D721Med (cell line): ENCODE measurements at regions not wholly inside any gene's neighbourhood (a gene's known extent, or its start where the extent isn't known, plus 50 kb on each side); places are given as distances from the start of the nearest gene placed in this dataset.
"Not testable (repeated sequence)": the region's sequence is repeated elsewhere in the genome, so short reads cannot be mapped to it uniquely, and the experiment has no call there.

Experiments used
- DNase-seq: peaks from one replicate; pipeline ENCODE4 v3.0.0; 2011; ENCODE audit warnings: low spot score; ENCODE audit not compliant: insufficient read length
- FAIRE-seq: peaks from 2 replicates; lab custom pipeline; 2011; peaks lifted over from hg19 to GRCh38; lab: Jason Lieb, UNC
- CTCF ChIP-seq: IDR thresholded peaks from 2 replicates; pipeline ENCODE4 v1.5.1; 2012; ENCODE audit warnings: mild to moderate bottlenecking, control low read depth; ENCODE audit not compliant: insufficient read depth; ENCODE audit errors: missing control alignments

GRCh38 chr2:63695583-63695982 lies 106.8 kb downstream of the MDH1 start:
- no peak for FAIRE-seq
- TF ChIP-seq CTCF: no peak

GRCh38 chr2:63696496-63696895 lies 107.7 kb downstream of the MDH1 start:
- TF ChIP-seq CTCF: no peak
- FAIRE-seq (no peak), DNase-seq (no peak)

More at GRCh38 chr2:63695583-63695982, 106.8 kb downstream of the MDH1 start:
- DNase-seq: no peak

- FAIRE-seq (no peak), DNase-seq (no peak)
- TF ChIP-seq CTCF: no peak
Observed at GRCh38 chr2:63697160-63697559, 108.4 kb downstream of the MDH1 start.

GRCh38 chr2:63698786-63699548 lies 110.2 kb downstream of the MDH1 start:
- peak; percentile 54 for TF ChIP-seq CTCF
- no peak for FAIRE-seq
- no peak for DNase-seq

- no peak for FAIRE-seq
- no peak for DNase-seq
- TF ChIP-seq CTCF: no peak
Observed at GRCh38 chr2:63699549-63699839, 110.7 kb downstream of the MDH1 start.

GRCh38 chr2:63700271-63700670 lies 111.5 kb downstream of the MDH1 start:
- no peak for FAIRE-seq
- TF ChIP-seq CTCF: no peak
- DNase-seq: no peak

GRCh38 chr2:63701406-63701805 lies 112.6 kb downstream of the MDH1 start:
- DNase-seq: no peak
- no peak for FAIRE-seq
- no peak for TF ChIP-seq CTCF

GRCh38 chr2:63706084-63706483 lies 117.3 kb downstream of the MDH1 start:
- DNase-seq, FAIRE-seq: not testable (repeated sequence)
